ENCODE measurements at regions not wholly inside any gene's neighbourhood (a gene's known extent, or its start where the extent isn't known, plus 50 kb on each side); places are given as distances from the start of the nearest gene placed in this dataset.

GRCh38 chr1:148362626-148363438 is 120.3 kb downstream of the PPIAL4G start:
- TF ChIP-seq CTCF (conservative IDR thresholded peaks at IDR 0.05; ENCODE audit: low read depth, low read length) (no peak), EZH2 (IDR thresholded peaks at IDR 0.05; ENCODE audit: borderline replicate concordance, low read depth, low read length, poor library complexity, severe bottlenecking) (no peak)
